ENCODE measurements at regions not wholly inside any gene's neighbourhood (a gene's known extent, or its start where the extent isn't known, plus 50 kb on each side); places are given as distances from the start of the nearest gene placed in this dataset.

DNA sequence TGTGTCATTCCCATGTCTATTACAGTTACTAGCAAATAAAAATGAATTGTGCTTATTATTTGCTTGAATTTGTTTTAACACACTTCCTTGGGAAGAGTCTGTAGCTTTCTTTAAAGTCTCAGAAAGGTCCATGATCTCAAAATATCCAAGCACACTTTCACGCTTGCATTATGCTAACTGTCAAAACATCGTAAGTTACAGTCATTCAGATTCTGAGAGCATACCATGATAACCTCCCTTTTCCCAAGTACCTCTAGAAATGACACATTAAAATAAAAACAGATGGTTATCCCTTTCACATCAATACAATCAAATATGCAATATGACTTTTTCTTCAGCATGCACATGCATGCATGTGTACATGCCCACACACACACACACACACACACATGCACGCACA, 1044.4 kb upstream of the MAP3K7 start:
- no peak overlapping the region for H2BK15ac ChIP-seq (ENCODE audit: low read depth, low read length)
- H2BK5ac ChIP-seq (ENCODE audit: insufficient read length, low read length), result no peak overlapping the region
- H3K9ac ChIP-seq (ENCODE audit: extremely low read depth, insufficient read length, low read length), result no peak overlapping the region
- H4K5ac ChIP-seq (ENCODE audit: insufficient read length, low read depth, low read length), result no peak overlapping the region
- no peak overlapping the region for H4K8ac ChIP-seq (replicated peaks; ENCODE audit: insufficient read length, low read depth, low read length)
- H2BK12ac ChIP-seq (ENCODE audit: insufficient read length, low read depth, low read length), result no peak overlapping the region
- Mint-ChIP-seq H3K36me3 (ENCODE audit: insufficient read depth in 1 of 3, low read depth in 3 of 3) (no peaks in the 10 kb centered on the region), H3K9me3 (no peaks in the 10 kb centered on the region), H3K4me3 (no peak overlapping the region), H3K27ac (no peak overlapping the region; a peak in 1 of 7 replicates), H3K27me3 (ENCODE audit: low read depth) (no peaks in the 10 kb centered on the region; the same call in 1 of the 2 replicates), H3K4me1 (peaks cover 18 to 19% of the 10 kb centered on the region in 2 experiments)
- H2BK120ac ChIP-seq (ENCODE audit: low read depth, low read length, poor library complexity, severe bottlenecking), result no peak overlapping the region
- H3K79me1 ChIP-seq (ENCODE audit: insufficient read depth, low read depth, low read length, poor library complexity, severe bottlenecking), result no peaks in the 10 kb centered on the region
- H3K27ac ChIP-seq (ENCODE audit: insufficient read length, low read depth, low read length), result no peak overlapping the region
- no peak overlapping the region for H3K4ac ChIP-seq (ENCODE audit: low read depth, low read length)
- no peaks in the 10 kb centered on the region for H3K9me3 ChIP-seq (ENCODE audit: control insufficient read depth, low read depth, low read length)
- H3K18ac ChIP-seq (ENCODE audit: insufficient read length, low read depth, low read length), result no peak overlapping the region
- H3T11ph ChIP-seq (ENCODE audit: low read length), result no peak overlapping the region
- DNase-seq, result no peak
- TF ChIP-seq, protein P1, sequence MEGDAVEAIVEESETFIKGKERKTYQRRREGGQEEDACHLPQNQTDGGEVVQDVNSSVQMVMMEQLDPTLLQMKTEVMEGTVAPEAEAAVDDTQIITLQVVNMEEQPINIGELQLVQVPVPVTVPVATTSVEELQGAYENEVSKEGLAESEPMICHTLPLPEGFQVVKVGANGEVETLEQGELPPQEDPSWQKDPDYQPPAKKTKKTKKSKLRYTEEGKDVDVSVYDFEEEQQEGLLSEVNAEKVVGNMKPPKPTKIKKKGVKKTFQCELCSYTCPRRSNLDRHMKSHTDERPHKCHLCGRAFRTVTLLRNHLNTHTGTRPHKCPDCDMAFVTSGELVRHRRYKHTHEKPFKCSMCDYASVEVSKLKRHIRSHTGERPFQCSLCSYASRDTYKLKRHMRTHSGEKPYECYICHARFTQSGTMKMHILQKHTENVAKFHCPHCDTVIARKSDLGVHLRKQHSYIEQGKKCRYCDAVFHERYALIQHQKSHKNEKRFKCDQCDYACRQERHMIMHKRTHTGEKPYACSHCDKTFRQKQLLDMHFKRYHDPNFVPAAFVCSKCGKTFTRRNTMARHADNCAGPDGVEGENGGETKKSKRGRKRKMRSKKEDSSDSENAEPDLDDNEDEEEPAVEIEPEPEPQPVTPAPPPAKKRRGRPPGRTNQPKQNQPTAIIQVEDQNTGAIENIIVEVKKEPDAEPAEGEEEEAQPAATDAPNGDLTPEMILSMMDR (conservative IDR thresholded peaks at IDR 0.05), result no peak
- no peaks in the 10 kb centered on the region for H3K27me3 ChIP-seq (ENCODE audit: insufficient read depth, low read length)
- no peak overlapping the region for H2AFZ ChIP-seq (ENCODE audit: low read length)
- no peaks in the 10 kb centered on the region for H3K23me2 ChIP-seq (ENCODE audit: insufficient read length, low read depth, low read length, poor library complexity, severe bottlenecking)
- WGBS (ENCODE audit: extremely low coverage, insufficient read length, low lambda C conversion rate), result no CpG with 5 or more reads among the region's 3 CpGs
- no peaks in the 10 kb centered on the region for H4K20me1 ChIP-seq (ENCODE audit: control insufficient read depth, insufficient read depth, insufficient read length)
- no peak overlapping the region for H4K91ac ChIP-seq (ENCODE audit: insufficient read length, low read depth, low read length)
- H3K79me2 ChIP-seq (ENCODE audit: insufficient read depth, low read length), result no peaks in the 10 kb centered on the region
- H3K23ac ChIP-seq (ENCODE audit: insufficient read length, low read depth, low read length), result no peak overlapping the region
- H3K4me1 ChIP-seq (ENCODE audit: insufficient read depth, low read length), result peaks cover 3% of the 10 kb centered on the region; the same call in 1 of the 2 replicates
- H2AK5ac ChIP-seq (ENCODE audit: insufficient read length, low read length), result no peak overlapping the region
- no peak overlapping the region for H3K56ac ChIP-seq (ENCODE audit: insufficient read length, low read depth, low read length)
- no peak overlapping the region for H3K4me2 ChIP-seq (ENCODE audit: insufficient read depth, insufficient read length, low read length)
- no peak overlapping the region for H2BK20ac ChIP-seq (ENCODE audit: low read depth, low read length, poor library complexity, severe bottlenecking)
- no peak overlapping the region for H3K14ac ChIP-seq (ENCODE audit: insufficient read depth, low read length)

All from H9 (cell line).